ENCODE measurements at regions not wholly inside any gene's neighbourhood (a gene's known extent, or its start where the extent isn't known, plus 50 kb on each side); places are given as distances from the start of the nearest gene placed in this dataset.

DNA sequence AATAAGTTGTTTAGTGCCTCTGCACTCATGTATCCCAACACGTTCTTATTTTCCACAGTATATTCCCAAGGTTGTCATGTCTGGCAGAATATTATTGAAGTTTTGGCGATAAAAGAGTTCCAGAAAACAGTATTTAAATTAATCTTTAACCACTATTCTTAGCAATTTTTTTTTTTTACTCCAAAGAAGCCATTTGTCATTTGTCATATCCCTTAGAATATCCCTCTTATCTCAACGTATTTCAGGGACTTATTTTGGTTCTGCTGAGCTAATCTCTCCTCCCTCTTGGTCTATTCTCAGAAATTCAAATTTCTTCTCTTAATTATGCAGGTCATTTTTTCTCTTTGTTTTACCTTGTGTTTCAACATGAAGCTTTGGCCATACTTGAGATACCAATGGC is 643.4 kb downstream of the ANKRD7 start:
- TF ChIP-seq, protein P1, sequence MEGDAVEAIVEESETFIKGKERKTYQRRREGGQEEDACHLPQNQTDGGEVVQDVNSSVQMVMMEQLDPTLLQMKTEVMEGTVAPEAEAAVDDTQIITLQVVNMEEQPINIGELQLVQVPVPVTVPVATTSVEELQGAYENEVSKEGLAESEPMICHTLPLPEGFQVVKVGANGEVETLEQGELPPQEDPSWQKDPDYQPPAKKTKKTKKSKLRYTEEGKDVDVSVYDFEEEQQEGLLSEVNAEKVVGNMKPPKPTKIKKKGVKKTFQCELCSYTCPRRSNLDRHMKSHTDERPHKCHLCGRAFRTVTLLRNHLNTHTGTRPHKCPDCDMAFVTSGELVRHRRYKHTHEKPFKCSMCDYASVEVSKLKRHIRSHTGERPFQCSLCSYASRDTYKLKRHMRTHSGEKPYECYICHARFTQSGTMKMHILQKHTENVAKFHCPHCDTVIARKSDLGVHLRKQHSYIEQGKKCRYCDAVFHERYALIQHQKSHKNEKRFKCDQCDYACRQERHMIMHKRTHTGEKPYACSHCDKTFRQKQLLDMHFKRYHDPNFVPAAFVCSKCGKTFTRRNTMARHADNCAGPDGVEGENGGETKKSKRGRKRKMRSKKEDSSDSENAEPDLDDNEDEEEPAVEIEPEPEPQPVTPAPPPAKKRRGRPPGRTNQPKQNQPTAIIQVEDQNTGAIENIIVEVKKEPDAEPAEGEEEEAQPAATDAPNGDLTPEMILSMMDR (IDR thresholded peaks at IDR 0.05; ENCODE audit: insufficient read depth, low read depth, low read length), result no peak
- TF ChIP-seq EZH2 (IDR thresholded peaks at IDR 0.05; ENCODE audit: insufficient read depth, low read length), result no peak

All from astrocyte (in vitro differentiated cells and primary cell).